ENCODE measurements at regions not wholly inside any gene's neighbourhood (a gene's known extent, or its start where the extent isn't known, plus 50 kb on each side); places are given as distances from the start of the nearest gene placed in this dataset.

DNA sequence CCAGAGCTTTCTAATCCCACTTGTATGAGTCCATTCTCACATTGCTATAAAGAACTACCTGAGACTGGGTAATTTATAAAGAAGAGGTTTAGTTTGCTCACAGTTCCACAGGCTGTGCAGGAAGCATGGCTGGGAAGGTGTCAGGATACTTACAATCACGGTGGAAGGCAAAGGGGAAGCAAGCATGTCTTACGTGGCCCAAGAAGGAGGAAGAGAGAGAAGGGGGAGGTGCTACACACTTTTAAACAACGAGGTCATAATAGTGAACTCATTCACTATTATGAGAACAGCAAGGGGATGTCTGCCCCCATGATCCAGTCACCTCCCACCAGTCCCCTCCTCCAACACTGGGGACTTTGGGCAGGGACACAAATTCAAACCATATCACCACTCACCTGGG is 67.8 kb downstream of the TTC32 start:
- no peaks in the 10 kb centered on the region for H3K36me3 ChIP-seq (ENCODE audit: control insufficient read depth, insufficient read depth, low read length)
- no peak overlapping the region for H3K4me3 ChIP-seq (replicated peaks; ENCODE audit: low read depth, low read length)
- DNase-seq (ENCODE audit: extremely low read depth, insufficient read length): no peak
- no peaks in the 10 kb centered on the region; the same call in 1 of the 2 replicates for H3K27me3 ChIP-seq (replicated peaks; ENCODE audit: control insufficient read depth, insufficient read depth, low read length)
- no peak for TF ChIP-seq CTCF (IDR thresholded peaks at IDR 0.05; ENCODE audit: insufficient read depth, low read length, poor library complexity, severe bottlenecking)

GRCh38 chr2:19829672-19830071 is 72.1 kb downstream of the TTC32 start:
- Histone ChIP-seq H3K27me3 (replicated peaks; ENCODE audit: control insufficient read depth, insufficient read depth, low read length) (no peaks in the 10 kb centered on the region), H3K4me3 (replicated peaks; ENCODE audit: low read depth, low read length) (no peak overlapping the region), H3K36me3 (ENCODE audit: control insufficient read depth, insufficient read depth, low read length) (no peaks in the 10 kb centered on the region)
- no peak for DNase-seq (ENCODE audit: extremely low read depth, insufficient read length)
- TF ChIP-seq CTCF (IDR thresholded peaks at IDR 0.05; ENCODE audit: insufficient read depth, low read length, poor library complexity, severe bottlenecking): no peak

DNA sequence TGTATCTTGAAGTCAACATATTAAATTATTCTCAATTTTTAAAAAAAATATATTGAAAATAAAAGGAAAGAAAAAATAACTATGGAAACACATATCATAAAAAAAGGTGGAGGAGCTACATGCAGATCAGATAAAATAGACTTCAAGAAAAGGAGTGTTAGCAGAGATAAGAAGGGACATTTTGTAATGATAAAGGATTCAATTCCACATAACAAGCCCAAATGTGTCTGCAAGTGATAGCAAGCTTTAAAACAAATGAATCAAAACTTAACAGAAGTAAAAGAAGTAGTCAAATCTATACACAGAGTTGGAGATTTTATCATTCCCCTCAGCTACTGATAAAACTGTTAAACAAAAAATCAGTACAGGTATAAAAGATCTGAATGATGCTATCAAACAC is 74.9 kb downstream of the TTC32 start:
- no peak for TF ChIP-seq CTCF (IDR thresholded peaks at IDR 0.05; ENCODE audit: insufficient read depth, low read length, poor library complexity, severe bottlenecking)
- no peak for DNase-seq (ENCODE audit: extremely low read depth, insufficient read length)
- H3K27me3 ChIP-seq (replicated peaks; ENCODE audit: control insufficient read depth, insufficient read depth, low read length): no peaks in the 10 kb centered on the region
- H3K4me3 ChIP-seq (replicated peaks; ENCODE audit: low read depth, low read length): no peak overlapping the region
- no peaks in the 10 kb centered on the region for H3K36me3 ChIP-seq (ENCODE audit: control insufficient read depth, insufficient read depth, low read length)

- Histone ChIP-seq H3K4me3 (replicated peaks; ENCODE audit: low read depth, low read length) (no peak overlapping the region), H3K27me3 (replicated peaks; ENCODE audit: control insufficient read depth, insufficient read depth, low read length) (no peaks in the 10 kb centered on the region), H3K36me3 (ENCODE audit: control insufficient read depth, insufficient read depth, low read length) (no peaks in the 10 kb centered on the region)
- no peak for DNase-seq (ENCODE audit: extremely low read depth, insufficient read length)
- no peak for TF ChIP-seq CTCF (IDR thresholded peaks at IDR 0.05; ENCODE audit: insufficient read depth, low read length, poor library complexity, severe bottlenecking)
Measured at GRCh38 chr2:19823507-19823906, 78.3 kb downstream of the TTC32 start.

DNA sequence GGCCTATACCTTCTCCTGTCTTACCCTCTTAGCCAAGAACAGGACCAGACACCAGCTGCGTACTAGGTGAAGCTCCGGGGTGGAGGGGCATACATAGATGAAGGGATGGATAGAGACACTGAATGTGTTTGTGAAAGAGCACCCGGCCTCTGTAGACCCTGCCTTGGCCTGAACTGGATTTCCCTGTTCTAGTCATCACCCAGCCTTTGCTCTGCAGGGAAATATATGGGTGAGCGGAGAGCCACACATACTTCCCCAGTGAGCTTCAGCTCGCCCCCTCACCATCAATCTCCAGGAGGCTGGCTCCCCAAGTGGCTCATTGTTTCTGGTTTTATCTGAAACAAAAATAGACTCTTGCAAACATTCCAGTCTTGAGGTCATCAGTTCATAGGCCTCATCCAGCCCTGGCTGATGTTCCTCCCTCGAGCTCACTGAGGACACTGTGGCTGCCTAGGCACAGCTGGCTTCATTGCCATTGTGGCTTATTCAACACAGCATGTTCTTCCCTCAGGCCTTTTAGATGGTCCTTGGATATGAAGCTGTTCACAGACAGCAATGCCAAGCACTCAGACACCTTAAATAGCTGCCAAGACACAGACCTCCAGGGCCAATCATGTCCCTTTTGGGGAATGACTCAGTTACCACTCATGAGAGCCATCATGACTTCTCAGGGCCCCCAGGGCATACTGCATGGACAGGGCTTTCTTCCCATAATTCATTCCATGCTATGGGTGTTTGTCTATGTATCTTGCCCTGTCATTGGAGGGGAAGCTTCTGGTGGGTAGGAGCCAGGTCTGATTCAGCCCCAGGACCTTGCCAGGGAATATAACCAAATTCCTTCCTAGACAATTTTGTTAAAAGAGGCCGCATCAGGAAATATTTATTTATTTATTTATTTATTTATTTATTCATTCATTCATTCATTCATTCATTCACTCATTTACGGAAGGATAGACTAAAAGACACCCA is 82.4 kb downstream of the TTC32 start:
- no peak overlapping the region for H3K4me3 ChIP-seq (replicated peaks; ENCODE audit: low read depth, low read length)
- DNase-seq (ENCODE audit: extremely low read depth, insufficient read length): no peak
- TF ChIP-seq CTCF (IDR thresholded peaks at IDR 0.05; ENCODE audit: insufficient read depth, low read length, poor library complexity, severe bottlenecking): no peak
- H3K36me3 ChIP-seq (ENCODE audit: control insufficient read depth, insufficient read depth, low read length): no peaks in the 10 kb centered on the region
- H3K27me3 ChIP-seq (replicated peaks; ENCODE audit: control insufficient read depth, insufficient read depth, low read length): no peaks in the 10 kb centered on the region
